DND-41 (cell line): ENCODE measurements at regions not wholly inside any gene's neighbourhood (a gene's known extent, or its start where the extent isn't known, plus 50 kb on each side); places are given as distances from the start of the nearest gene placed in this dataset.

Experiments used
- EZH2 ChIP-seq: IDR thresholded peaks from 3 replicates; pipeline ENCODE4 v1.6.1; 2012; ENCODE audit warnings: borderline replicate concordance, low read depth, mild to moderate bottlenecking, moderate library complexity, low read length, inconsistent platforms; ENCODE audit not compliant: severe bottlenecking
- TF ChIP-seq, protein P1 (sequence below): IDR thresholded peaks from 2 replicates; pipeline ENCODE4 v1.5.1; 2012; ENCODE audit warnings: borderline replicate concordance, low read length, moderate library complexity, mild to moderate bottlenecking; ENCODE audit not compliant: poor library complexity, severe bottlenecking; ENCODE audit errors: extremely low read depth

DNA sequence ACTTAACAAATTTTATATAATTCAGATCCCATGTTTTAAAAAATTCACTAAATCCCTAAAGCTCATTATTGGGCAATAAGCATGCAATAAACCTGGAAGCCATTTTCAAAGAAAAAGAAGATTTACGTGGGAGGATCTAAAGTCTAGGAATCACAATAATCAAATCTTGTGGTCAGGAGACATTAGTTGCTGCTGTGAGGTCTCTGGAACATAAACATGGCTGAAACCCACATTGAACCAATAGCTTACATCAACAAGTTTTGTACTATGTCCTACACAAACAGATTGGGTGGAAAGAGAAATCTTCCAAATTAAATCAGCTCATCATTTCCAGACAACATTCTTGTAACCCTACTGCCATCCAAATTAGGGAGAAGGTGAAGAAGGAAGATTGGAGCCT is 121.9 kb upstream of the EPHA3 start:
- TF ChIP-seq, protein P1, sequence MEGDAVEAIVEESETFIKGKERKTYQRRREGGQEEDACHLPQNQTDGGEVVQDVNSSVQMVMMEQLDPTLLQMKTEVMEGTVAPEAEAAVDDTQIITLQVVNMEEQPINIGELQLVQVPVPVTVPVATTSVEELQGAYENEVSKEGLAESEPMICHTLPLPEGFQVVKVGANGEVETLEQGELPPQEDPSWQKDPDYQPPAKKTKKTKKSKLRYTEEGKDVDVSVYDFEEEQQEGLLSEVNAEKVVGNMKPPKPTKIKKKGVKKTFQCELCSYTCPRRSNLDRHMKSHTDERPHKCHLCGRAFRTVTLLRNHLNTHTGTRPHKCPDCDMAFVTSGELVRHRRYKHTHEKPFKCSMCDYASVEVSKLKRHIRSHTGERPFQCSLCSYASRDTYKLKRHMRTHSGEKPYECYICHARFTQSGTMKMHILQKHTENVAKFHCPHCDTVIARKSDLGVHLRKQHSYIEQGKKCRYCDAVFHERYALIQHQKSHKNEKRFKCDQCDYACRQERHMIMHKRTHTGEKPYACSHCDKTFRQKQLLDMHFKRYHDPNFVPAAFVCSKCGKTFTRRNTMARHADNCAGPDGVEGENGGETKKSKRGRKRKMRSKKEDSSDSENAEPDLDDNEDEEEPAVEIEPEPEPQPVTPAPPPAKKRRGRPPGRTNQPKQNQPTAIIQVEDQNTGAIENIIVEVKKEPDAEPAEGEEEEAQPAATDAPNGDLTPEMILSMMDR: no peak
- no peak for TF ChIP-seq EZH2
